ENCODE measurements at regions not wholly inside any gene's neighbourhood (a gene's known extent, or its start where the extent isn't known, plus 50 kb on each side); places are given as distances from the start of the nearest gene placed in this dataset.

- TF ChIP-seq POLR2A (IDR thresholded peaks at IDR 0.05) = no peak
- TF ChIP-seq, protein P1, sequence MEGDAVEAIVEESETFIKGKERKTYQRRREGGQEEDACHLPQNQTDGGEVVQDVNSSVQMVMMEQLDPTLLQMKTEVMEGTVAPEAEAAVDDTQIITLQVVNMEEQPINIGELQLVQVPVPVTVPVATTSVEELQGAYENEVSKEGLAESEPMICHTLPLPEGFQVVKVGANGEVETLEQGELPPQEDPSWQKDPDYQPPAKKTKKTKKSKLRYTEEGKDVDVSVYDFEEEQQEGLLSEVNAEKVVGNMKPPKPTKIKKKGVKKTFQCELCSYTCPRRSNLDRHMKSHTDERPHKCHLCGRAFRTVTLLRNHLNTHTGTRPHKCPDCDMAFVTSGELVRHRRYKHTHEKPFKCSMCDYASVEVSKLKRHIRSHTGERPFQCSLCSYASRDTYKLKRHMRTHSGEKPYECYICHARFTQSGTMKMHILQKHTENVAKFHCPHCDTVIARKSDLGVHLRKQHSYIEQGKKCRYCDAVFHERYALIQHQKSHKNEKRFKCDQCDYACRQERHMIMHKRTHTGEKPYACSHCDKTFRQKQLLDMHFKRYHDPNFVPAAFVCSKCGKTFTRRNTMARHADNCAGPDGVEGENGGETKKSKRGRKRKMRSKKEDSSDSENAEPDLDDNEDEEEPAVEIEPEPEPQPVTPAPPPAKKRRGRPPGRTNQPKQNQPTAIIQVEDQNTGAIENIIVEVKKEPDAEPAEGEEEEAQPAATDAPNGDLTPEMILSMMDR (IDR thresholded peaks at IDR 0.05) = no peak
Measured at GRCh38 chr22:27401321-27401720, 400.2 kb downstream of the MN1 start.

Measured in adrenal gland (tissue), 5 donors.